ENCODE measurements at regions not wholly inside any gene's neighbourhood (a gene's known extent, or its start where the extent isn't known, plus 50 kb on each side); places are given as distances from the start of the nearest gene placed in this dataset.

DNA sequence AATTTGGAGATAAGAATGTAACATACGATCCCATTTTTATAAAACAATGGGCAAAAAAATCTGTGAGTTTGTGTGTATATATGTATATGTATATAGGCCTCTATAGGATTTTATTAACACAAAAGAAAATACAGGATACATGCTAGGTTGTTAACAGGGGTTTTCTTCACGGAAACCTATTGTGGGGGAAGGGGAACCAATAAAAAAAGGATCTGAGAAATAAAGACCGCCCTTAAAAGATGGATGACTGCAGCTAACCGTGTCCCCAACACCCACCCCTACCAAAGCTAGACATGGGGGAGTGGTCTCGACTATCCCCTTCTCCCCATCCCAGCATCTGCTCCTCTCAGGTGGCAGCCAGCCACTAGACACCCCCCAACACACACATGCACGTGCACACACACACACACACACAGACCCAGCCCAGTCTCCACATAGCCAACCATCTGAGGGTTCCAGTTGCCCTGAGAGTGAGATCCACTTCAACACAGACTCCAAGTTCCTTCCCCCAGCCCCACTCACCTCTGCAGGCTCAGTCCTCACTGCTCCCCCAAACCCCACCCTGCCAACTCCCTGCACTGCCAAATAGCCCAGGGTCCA is 132.9 kb downstream of the TPRA1 start:
- DNase-seq = no peak

DNA sequence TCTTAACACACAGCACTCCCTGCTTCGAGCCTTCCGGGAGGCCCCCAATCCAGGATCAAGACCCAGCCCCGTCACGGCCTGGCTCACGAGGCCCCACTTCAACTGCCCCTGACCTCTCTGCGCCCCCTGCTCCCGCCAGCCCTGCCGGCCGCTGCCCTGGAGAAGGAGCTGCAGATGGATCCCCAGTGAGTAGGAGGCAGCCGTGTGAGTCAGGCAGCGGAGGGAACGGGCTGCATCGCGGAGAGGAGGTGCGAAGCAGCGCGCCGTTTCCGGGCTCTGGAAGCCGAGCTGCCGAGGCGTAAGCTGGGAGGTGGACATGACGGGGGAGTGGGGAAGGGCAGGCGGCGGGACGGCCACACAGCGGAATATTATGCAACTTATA is 133.4 kb downstream of the TPRA1 start:
- DNase-seq = no peak

DNA sequence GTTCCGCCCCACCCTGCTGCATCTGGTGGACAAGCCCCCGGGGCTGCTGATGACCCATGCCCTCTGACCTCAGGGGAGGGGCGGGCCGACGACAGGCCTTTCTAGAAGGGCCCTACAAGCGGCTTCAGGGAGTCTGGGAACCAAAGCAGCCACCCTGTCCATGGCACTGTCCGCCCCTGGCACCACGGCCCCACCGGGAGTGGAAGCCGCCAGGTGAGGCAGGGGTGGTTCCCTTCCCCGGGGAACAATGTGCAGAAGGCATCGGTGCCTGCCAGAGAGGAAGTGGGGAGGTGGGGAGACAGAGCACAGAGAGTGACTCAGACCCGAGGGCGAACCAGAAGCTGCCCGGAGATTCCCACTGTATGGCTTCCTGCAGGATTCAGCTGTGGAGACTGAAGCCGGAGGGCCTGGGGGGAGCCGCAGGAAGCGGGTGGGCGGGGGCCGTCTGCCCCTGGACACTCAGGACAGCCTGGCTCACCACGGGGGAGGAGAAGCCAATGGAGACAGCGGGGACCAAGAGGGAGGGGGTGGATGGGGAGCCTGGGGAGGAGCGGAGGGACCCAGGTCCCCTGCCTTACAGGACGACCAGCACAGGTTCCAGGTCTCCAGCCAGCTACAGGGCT is 134.0 kb downstream of the TPRA1 start:
- no peak for DNase-seq

DNA sequence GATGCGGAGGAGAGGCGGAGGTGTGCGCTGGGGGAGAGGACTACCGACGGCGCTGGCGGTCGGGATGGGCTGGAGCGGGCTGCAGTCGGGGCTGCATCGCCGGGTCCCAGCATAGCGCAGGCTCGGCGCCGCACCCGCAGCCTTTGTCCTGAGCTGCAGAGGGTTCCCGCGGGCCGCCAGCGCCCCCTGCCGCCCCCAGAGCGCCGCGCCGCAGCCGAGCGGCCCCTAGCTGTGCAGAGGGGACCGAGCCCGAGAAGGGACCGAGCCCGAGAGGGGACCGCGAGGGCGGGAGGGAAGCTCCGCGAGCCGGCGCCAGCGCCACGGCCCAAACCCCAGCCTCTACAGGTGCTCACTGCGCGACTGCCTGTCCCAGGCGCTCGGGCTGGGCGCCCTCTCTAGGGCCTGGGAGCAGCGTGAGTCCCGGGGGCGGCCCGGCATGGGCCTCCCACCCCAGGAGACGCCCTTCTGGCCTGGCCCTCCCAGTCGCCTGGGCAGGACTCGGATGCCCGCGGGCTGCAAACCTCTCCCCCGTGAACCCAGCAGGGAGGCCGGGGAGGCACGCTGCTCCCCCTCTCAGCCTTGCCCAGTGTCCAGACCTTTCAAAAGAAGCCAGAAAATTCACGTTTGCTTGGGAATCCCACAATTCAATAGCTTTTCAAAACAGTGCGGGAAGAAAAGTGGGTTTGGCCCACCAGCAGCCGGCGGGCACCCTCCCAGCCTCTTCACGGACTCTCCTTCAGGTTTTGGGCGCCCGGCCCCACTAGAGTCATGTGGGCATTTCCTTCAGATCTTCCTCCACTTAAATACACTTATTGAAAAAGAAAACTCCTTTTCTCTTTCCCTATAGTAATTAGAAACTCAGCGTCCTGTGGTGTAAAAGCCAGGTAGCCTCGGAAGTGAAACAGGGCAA is 134.7 kb downstream of the TPRA1 start:
- DNase-seq = peak; percentile 35

DNA sequence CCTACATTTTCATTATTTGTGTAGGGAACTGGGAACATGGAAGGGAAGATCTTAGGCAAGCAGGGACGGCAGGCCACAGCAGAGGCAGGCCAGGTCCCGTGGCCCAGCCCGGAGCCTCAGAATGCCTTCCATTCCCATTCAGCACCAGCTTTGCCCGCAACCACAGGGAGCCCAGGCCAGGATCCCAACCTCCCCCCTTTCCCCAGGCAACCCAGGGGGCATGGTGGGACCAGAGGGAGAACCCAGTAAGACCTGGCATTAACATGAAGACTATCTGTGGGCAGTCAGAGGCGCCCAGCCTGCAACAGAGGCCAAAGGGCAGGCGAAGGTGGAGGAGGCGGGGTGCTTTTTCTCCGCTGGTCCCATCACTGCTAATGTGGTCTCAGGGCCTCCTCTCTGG is 135.6 kb downstream of the TPRA1 start:
- no peak for DNase-seq

DNA sequence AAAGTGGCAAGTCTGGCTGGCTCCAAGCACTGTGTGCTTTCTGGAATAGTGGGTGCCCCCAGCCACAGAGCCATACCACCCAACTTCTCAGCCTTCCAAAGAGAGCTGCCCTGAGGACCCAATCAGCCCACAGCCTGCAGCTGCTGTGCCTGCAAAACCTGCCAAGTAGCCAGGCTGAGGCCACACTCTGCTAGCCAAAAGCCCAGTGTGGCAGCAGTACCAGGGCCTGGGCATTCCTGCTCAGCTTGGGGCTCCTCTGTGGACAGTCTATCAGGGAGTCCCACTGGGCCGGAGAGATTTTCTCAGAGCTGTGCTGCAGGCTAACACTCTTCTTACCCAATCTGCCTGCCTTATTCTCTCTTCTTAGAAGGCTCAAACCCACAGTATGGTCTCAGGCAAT is 136.5 kb downstream of the TPRA1 start:
- DNase-seq = no peak

DNA sequence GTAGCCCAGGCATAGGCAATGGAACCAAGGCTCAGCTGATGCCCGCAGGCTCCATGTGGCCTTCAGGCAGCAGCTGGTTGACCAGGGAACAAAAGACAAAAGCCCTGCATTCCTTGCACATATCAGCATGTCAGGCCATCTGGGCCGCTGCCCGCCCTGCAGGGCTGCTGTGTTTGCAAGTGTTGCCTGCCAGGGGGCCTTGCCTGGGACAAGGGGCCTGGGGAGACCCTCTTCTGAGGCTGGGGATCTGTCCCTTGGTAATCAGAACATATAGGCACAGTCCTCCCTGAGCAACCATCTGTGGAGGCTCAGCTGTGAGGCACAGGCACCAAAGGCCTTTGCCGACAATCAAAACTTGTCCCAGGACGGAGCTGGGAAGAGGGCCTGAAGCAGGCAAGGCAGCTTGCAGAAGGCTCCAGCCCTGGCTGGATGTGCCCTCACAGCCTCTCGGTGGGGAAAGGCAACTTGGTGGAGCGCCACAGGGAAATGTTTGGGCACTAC is 138.2 kb downstream of the TPRA1 start:
- DNase-seq = no peak

DNA sequence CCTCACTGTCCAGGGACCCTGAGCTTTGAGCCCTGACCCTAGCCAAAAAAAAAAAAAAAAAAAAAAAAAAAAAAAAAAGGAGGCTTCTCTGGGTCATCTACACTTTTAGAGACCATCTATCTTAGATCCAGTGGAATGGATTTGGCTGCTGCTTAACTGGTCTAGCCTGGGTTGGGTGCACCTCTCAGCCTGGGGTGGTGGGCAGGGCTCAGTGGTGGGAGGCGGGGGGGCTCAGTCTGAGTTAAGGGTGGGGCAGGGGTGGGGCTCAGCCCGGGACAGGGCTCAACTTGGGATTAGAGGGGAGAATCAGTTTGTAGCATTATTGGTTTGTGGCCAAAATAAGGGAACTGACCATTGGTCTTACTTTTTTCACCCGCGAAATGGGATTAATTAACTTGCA is 139.2 kb downstream of the TPRA1 start:
- DNase-seq = no peak

DNA sequence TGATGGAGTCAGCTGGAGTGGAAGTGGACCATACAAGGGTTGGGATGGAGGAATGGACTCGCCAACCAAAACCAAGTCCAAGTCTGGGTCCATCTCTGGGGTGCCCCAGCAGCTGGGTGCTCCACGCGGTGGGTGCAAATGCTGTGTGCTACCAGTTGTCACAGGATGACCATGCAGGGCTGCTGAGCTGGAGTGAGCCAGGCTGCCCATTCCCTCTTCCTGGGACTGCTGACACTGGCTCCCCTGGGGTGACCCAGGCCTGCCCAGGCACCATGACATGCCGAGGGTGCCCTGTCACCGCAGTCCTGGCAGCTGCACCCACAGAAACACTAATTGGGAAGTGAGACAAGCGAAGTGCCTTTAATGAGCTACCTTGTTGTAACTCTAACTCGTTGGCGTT is 140.2 kb downstream of the TPRA1 start:
- DNase-seq = no peak

DNA sequence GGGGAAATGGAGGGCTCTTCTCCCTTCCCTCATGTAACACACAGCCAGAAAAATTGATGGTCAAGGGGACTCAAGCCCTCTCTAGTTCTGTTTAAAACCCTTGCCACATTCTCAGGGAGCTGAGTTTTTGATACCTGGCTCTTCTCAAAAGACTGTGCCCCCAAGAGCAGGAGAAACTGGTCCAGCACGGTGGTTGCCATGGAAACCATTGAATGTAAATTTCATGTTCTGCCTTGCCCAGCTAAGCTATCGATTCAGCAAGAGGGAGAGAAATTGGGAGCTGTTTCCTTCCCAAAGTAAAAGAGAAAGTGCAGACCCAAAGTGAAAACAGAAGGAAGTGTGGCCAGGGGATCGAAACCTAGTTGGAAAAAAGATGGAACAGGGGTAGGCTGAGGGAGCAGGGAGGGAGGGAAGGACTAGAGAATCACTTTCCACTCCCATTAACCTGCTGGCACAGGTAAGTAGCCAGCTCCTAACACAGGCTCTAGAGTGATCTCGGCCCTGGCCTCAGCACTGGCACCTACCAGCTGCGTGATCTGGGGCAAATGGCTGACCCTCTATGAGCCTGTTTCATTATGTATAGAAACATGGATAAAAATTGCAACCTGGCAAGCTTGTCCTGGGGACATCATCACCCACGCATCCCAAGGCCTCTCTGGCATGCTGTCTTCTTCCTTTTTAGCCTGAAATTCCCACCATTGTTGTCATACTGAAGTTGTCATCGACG is 140.9 kb downstream of the TPRA1 start:
- DNase-seq = no peak

DNA sequence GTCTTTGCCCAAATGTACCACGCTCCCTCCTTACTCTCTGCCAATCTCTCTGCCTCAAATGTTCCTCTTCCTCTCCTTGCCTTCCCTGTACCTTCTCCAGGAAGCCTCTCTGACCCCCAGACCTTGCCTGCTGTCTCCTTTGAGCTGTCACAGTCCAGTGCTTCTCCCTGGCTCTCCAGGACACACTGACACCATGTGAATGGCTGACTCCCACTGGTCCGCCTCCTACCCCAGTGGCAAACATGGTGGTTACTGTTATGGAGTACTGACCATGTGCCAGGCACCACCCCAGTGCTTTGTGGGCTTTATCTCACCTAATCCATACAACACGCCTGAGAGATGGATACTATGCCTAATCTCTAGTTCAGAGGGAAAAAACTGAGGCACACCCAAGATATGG is 141.9 kb downstream of the TPRA1 start:
- no peak for DNase-seq

DNA sequence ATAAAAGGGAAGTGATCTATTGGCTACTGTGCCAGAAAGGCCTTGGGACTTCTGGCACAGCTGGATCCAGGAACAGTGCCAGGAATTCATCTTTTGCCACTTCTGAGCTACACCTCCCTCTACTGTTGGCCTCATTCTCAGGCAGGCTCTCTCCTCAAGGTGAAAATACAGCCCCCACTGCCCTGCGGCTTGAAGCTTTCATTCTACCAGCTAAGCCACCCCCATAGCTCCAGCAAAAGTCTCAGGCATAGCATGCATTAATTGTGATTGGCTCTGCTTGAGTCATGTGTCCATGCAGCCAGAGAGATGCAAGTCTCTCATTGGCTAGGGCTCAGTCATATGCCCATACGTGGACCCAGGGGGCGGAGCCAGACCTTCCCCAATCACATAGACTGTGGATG is 142.4 kb downstream of the TPRA1 start:
- DNase-seq = no peak

DNA sequence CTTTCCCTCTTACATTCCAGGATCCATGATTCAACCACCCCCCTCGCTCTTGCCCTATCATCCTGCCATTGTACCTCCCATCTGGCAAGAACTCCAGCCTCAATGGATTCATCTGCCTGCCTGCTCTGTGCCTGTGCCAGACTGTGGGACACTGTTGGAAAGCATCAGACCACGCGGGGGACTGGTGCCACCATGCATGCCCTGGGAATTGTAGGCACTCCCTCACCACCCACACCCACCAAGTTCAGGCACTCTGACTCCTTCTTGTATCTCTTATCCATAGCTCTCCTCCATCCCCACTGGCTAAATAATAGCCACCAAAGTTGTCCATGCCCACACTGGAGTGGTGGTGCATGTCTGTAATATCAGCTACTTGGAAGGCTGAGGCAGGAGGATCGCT is 143.8 kb downstream of the TPRA1 start:
- DNase-seq = no peak

DNA sequence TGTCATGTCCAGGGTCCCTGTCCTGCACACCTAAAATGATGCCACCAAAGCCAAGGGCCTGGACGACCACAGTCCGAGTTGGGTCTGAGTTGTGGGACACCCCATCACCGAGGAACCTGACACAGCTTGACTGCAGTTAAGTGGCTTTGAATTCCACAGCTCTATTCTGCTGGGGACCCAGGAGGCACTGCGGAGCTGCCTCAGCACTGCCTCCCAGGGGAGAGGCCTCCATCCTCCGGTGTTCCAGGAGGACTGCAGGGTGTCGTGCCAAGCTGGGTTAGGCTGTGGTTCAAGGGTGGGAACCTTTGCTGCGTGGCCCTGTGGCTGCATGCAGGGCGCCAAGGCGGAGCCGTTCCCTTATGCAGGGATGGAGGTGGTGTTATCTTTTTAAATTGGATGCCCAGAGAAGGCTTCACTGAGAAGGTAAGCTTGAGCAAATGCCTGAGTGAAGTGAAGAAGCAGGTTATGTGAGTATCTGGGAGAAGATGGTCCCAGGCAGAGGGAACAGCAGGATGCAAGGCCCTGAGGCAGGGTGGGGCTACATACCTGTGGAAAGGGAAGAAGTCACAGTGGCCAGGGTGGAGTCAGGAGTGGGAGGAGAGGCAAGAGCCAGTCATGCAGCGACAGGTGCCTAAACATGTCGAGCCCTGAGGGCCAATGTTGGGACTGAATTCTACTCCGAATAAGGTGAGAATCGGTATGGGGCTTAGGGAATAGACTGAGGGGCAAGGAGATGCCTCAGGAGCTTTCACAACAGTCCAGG is 144.8 kb downstream of the TPRA1 start:
- DNase-seq = no peak

DNA sequence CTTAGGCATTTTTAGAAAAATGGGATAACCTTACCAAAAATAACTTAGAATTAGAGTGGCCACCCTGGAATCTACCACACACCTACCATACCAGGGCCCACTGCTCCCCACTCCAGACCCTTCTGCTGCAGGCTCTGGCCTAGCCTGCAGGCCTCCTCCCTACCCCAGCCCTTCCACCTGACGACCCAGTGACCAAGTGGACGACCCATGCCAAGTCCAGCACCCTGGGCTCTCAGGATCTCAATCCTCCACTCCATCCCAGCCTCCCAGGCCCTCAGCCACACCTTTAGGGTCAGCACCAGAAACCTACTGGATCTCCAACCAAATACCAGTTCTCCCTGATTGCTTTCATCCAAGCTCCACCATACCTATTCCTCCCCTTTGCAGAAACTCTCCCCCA is 145.8 kb downstream of the TPRA1 start:
- DNase-seq = no peak

DNA sequence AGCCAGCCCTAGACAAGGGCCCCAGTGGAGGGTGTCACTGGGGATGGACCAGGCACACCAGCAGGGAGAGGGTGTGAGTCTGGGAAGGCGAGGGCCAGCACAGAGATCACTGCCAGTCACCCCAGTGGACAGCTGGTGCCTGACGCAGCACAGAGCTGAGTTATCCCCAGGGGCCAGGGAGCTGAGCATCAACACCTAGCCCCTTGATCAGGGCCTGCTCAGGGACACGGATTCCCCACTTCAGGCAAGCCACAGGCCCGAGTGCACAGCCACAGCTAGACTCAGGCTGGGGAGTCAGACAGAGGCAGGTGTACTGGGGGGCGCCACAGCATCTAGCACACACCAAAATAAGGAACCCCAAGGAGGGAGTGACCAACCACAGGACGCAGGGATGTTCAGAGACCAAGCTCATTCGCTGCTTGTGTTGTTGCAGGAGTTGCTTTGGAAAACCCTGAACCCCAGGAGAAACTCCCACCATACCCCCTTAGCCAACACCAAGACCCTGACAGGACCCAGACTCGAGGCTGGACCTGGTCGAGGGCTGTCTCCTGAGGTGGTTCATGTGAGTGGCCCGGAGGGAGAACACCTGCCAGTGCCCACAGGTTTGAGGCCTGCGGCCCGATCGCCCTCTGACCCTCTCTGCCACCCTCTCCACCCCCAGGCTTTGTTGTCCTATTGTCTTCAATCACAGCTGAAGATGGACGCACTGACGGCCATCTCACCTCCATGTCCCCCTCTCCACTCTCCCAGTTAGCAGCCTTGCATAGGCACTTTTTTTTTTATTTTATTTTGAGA is 146.8 kb downstream of the TPRA1 start:
- no peak for DNase-seq

DNA sequence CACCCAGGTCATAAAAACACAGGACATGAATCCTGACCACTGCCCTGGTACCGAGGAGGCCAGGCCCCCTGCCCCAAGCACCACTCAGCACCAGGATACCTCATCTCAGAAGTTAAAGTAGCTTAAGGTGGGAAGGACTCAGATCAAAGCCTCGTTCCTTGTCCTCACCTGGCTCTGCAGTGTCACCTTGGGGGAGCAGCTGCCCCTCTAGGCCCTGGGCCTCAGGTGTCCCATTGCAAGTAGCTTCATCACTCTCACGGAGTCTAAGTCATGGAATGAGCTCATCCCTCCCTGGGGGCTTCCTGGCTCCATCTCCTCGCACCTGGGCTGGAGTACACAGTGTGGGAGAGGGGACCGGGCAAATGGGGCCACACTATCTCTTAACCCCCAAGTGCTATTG is 148.0 kb downstream of the TPRA1 start:
- no peak for DNase-seq

DNA sequence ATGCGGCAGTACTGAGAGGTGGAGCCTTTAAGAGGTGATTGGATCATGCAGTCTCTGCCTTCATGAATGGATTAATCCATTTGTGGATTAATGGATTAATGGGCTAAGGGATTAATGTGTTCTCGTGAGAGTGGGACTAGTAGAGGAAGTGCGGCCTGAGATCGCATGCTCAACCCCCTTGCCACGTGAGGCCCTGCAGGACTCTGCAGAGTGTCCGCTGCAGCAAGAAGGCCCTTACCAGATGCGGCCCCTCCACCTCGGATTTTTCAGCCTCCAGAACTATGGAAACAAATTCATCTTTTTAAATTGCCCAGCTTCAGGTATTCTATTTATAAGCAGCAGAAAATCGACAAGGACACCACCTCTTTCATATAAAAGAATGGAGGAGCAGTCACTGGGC is 148.8 kb downstream of the TPRA1 start:
- DNase-seq = no peak

DNA sequence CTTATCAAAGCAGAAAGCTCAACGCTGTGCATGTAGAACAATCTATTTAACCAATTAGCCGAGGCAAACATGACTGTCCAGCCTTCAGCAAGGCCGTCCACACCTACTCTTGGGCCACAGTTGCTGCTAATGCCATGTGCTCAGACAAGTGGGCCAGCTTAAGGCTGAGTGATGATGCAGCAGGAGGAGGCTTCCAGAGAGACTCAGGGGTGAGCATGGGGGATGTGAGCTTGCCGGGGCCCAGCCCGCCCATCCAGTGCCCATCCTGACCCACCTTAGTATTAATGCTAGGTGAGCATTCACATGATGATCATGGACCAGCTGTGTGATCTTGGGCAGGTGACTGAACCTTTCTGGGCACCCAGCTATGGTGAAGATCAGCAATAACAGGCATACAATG is 150.1 kb downstream of the TPRA1 start:
- DNase-seq = no peak

DNA sequence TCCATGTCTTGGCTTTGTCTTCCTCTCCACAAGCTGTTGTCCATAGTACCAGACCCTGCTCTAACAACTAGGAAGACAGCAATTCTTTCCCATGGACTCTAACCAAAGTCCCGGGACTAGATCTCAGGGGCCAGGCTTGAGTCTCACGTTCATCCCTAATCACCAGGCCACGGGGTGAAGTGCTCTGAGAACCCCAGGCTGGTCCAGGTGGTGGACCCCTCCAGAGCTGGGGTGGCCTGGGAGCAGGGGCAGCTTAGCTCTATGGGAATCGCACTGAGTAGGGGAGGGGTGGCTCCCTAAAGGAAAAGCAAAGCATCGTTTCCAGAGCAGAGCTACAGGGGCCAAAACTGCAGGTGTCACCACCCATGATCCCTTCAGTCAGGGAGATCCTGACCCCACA is 150.9 kb downstream of the TPRA1 start:
- no peak for DNase-seq

DNA sequence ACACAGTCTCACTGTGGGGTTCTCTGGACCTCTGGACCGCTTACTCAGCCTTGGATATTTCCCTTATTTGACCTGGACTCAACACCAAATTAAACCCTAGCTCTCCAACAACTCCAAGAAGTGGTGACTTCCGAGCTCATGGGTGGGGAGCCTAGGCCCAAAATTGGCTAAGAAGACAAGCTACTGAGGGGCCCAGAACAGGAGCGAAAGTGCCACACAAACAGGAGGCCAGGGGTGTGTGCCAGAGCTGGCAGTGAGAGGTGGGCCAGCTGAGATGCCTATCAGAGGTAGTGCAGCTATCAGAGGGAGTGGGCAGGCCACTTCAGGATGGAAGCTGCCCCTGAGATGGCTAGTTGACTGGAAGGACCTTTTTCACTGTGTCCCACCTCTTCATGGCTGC is 151.1 kb upstream of the PRR20G start:
- no peak for DNase-seq

DNA sequence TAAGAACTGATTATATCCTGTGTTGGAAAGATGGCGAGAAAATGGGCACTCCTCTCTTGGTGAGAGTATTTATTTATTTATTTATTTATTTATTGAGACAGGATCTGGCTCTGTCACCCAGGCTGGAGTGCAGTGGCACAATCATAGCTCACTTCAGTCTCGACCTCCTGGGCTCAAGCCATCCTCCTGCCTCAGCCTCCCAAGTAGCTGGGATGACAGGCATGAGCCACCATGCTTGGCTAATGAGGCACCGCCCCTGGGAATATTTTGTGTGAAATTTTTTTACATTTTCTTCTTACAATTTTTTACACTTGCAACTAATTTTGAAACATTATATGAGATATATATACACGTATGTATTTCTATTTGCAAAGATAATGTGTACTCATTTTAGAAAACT is 150.5 kb upstream of the PRR20G start:
- no peak for DNase-seq

Measured in activated CD4-positive, alpha-beta T cell treated with anti-CD3 and anti-CD28 coated beads, Interleukin-2, amount 50 U/mL, for 1 hour (primary cell).